GM12801 (cell line): ENCODE measurements at regions not wholly inside any gene's neighbourhood (a gene's known extent, or its start where the extent isn't known, plus 50 kb on each side); places are given as distances from the start of the nearest gene placed in this dataset.

Experiments used
- TF ChIP-seq, protein P1 (sequence below): IDR thresholded peaks from one replicate; pipeline ENCODE4 v1.5.1; 2011; ENCODE audit warnings: control low read depth; ENCODE audit not compliant: insufficient read length; ENCODE audit errors: extremely low read depth

DNA sequence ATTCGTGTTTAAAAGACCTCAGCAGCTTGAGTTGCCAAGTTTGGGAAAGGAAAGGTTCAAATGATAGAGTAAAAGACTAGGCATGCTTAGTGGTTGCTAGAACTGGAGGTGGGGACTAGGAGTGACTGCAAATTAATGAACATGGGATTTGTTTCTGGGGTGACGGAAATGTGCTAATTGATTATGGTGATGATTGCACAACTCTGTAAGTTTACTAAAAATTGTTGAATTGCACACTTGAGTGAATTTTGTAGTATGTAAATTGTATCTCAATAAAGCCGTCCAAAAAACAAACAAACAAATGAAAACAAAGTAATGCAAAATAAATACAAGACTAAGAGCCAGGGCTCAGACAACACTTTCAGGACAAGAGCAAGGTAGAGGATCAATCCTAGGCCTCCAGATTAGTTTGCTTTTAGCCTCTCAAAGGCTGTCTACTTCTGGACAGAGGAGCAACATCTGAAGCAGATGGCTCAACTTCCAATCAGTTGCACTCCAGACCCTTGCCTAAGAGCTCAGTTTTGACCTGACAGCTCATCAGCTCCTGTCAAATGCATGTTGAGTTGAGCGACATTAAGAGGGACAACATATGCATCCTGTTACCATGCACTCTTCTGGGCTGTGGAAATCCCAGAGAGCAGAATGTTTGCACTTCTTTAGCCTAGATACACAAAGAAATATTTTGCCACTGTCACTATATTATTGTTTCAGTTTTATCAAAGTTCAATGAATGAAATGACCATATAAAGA lies 111.2 kb upstream of the ASIC2 start:
- TF ChIP-seq, protein P1, sequence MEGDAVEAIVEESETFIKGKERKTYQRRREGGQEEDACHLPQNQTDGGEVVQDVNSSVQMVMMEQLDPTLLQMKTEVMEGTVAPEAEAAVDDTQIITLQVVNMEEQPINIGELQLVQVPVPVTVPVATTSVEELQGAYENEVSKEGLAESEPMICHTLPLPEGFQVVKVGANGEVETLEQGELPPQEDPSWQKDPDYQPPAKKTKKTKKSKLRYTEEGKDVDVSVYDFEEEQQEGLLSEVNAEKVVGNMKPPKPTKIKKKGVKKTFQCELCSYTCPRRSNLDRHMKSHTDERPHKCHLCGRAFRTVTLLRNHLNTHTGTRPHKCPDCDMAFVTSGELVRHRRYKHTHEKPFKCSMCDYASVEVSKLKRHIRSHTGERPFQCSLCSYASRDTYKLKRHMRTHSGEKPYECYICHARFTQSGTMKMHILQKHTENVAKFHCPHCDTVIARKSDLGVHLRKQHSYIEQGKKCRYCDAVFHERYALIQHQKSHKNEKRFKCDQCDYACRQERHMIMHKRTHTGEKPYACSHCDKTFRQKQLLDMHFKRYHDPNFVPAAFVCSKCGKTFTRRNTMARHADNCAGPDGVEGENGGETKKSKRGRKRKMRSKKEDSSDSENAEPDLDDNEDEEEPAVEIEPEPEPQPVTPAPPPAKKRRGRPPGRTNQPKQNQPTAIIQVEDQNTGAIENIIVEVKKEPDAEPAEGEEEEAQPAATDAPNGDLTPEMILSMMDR, result no peak

DNA sequence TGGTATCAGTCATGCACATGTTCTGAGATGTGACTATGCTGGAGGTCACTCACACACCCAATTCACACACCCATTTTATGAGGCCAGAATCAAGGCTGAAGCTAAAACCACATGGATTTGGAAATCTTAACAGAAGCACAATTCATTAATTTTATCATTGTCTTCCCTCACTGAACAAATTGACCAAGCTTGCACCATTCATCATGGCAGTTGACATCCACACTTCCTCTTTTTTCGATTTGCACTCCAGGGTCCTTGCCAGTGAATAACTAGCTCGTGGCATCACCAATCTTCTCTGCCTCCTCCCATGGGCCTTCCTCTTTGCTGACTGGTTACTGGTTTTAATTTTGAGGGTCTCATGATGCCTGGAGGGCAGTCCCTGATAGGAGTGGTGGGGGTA lies 123.0 kb upstream of the ASIC2 start:
- TF ChIP-seq, protein P1, result no peak

DNA sequence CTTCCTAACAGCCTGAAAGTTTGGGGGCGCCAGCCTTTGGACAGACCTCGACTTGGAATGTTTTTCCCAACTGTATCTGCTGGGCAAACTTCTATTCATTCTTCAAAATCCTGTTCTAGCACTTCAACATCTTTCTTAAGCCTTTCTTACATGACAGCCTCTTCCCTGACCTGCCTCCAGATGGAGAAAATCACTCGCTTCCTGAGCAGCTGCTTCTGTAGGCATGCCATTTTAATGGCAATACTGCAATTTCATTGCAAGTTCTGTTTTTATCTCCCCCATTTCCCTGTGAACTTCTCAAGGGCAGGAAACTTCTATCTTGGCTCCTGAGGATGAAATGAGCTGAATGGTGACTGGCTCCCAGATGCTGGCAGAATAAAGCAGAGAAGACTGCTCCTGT lies 128.8 kb upstream of the ASIC2 start:
- TF ChIP-seq, protein P1, result no peak

- TF ChIP-seq, protein P1, result no peak
Measured at GRCh38 chr17:33433581-33433980, 140.5 kb upstream of the ASIC2 start.

GRCh38 chr17:33434841-33435240 lies 141.7 kb upstream of the ASIC2 start:
- TF ChIP-seq, protein P1, result no peak

DNA sequence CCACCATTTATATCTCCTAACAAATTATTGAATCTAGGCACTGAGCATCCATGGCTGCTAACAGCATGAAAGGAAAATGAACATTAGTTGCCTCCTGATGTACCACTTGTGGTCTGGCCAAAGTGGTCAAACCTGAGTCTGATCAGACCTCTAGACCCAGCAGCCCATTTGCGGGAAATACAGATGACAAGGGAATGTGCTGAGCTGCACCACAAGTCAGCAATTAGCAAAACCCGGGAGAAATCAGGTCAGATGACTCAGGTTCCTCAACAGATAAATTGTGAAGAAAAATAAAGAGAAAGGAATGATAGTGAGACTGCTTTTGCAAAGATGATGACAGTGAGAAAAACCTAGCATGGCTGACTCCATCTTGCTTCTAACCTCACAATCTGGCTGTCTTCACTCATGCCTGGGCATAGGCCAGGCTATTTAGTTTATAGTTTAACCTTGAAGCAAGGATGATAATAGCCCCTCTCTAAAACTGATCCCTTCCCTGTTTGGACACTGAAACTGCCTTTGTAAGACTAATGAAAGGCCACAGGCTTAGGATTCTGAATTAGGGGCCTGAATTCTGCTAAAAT lies 142.7 kb upstream of the ASIC2 start:
- TF ChIP-seq, protein P1, result no peak

GRCh38 chr17:33436321-33436720 lies 143.2 kb upstream of the ASIC2 start:
- TF ChIP-seq, protein P1, result no peak
